ENCODE measurements at regions not wholly inside any gene's neighbourhood (a gene's known extent, or its start where the extent isn't known, plus 50 kb on each side); places are given as distances from the start of the nearest gene placed in this dataset.
A peak's percentile ranks its signal among the peaks of the same experiment; 100 is the strongest.

DNA sequence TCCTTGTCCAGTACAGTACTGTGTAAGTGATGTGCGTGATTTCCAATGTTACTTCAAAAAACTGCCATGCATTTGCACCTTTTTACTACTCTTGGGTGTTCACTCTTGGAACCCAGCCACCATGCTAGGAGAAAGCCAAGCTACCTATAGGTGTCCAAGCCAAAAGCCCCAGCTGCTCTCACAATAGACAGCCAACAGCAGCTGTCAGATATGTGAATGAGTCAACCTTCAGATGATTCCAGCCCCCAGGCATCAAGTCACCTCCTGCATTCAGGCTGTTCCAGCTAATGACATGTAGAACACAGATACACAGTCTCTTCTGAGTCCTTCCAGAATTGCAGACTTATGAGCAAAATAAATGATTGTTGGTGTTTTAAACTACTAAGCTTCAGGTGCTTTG, 417.7 kb upstream of the TGFBR2 start:
- Histone ChIP-seq H3K4me1 (replicated peaks) (no peaks in the 10 kb centered on the region), H3K27me3 (replicated peaks) (no peaks in the 10 kb centered on the region), H3K4me3 (no peak overlapping the region), H3K9me3 (replicated peaks) (no peaks in the 10 kb centered on the region), H3K27ac (no peak overlapping the region), H3K36me3 (no peaks in the 10 kb centered on the region)
- no peak for DNase-seq (ENCODE audit: low read depth in 1 of 2, low spot score in 2 of 2)

GRCh38 chr3:30189900-30190299, 416.5 kb upstream of the TGFBR2 start:
- Histone ChIP-seq H3K4me1 (replicated peaks) (no peaks in the 10 kb centered on the region), H3K27me3 (replicated peaks) (no peaks in the 10 kb centered on the region), H3K9me3 (replicated peaks) (no peaks in the 10 kb centered on the region), H3K4me3 (no peak overlapping the region), H3K27ac (no peak overlapping the region), H3K36me3 (no peaks in the 10 kb centered on the region)
- DNase-seq (ENCODE audit: low read depth in 1 of 2, low spot score in 2 of 2), result no peak

DNA sequence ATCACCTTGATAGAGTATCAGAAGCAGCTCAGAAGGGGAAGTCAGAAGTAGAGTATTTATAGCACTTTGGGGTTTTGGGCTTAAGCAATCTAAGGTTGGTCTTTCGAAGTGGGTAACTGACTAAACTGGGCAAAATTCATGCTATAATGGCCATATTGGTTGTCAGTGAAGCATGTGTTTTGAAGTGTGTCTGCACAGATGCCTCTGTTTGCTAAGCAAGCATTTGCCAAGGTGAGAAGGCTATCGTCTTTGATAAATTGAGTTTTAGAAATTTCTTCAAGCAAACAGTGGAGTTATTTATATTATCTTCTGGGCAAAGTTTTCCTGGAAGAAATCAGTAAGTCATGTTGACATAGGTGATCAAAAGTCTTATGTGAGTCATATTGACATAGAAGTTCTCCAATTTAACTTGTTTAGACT, 412.8 kb upstream of the TGFBR2 start:
- no peak for DNase-seq (ENCODE audit: low read depth in 1 of 2, low spot score in 2 of 2)
- Histone ChIP-seq H3K27ac (no peak overlapping the region), H3K9me3 (replicated peaks) (0 out of 2 replicates have a peak, but pooled peaks cover 4% of the 10 kb centered on the region), H3K36me3 (no peaks in the 10 kb centered on the region), H3K27me3 (replicated peaks) (no peaks in the 10 kb centered on the region), H3K4me1 (replicated peaks) (no peaks in the 10 kb centered on the region), H3K4me3 (no peak overlapping the region)

DNA sequence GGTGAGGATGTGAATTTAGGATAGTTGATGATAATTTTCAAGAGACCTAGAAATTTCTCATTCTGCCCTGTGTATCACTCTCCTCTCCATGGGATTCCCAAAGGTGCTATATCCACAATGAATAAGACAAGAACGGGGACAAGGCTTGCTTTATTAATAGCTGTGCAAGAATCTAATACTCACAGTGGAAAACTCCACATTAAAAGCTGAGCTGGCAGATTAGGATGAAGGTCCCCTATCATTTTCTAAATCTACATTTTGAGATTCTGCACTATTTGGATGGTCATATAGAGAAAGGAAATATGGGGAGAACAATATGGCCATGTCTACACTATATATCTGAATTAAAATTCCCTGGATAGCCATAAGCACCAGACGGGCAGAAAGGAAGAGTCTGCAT, 411.0 kb upstream of the TGFBR2 start:
- no peaks in the 10 kb centered on the region for H3K36me3 ChIP-seq
- H3K27me3 ChIP-seq (replicated peaks), result no peaks in the 10 kb centered on the region
- H3K4me3 ChIP-seq, result no peak overlapping the region
- DNase-seq (ENCODE audit: low read depth in 1 of 2, low spot score in 2 of 2), result no peak
- no peak overlapping the region for H3K27ac ChIP-seq
- H3K9me3 ChIP-seq (replicated peaks), result 0 out of 2 replicates have a peak, but pooled peaks cover 4% of the 10 kb centered on the region
- H3K4me1 ChIP-seq (replicated peaks), result no peaks in the 10 kb centered on the region

- DNase-seq (ENCODE audit: low read depth in 1 of 2, low spot score in 2 of 2), result no peak
- Histone ChIP-seq H3K36me3 (no peaks in the 10 kb centered on the region), H3K27ac (no peak overlapping the region), H3K9me3 (replicated peaks) (0 out of 2 replicates have a peak, but pooled peaks cover 4% of the 10 kb centered on the region), H3K27me3 (replicated peaks) (no peaks in the 10 kb centered on the region), H3K4me3 (no peak overlapping the region), H3K4me1 (replicated peaks) (no peaks in the 10 kb centered on the region; the same call in 1 of the 2 replicates)
Measured at GRCh38 chr3:30198162-30198561, 408.2 kb upstream of the TGFBR2 start.

DNA sequence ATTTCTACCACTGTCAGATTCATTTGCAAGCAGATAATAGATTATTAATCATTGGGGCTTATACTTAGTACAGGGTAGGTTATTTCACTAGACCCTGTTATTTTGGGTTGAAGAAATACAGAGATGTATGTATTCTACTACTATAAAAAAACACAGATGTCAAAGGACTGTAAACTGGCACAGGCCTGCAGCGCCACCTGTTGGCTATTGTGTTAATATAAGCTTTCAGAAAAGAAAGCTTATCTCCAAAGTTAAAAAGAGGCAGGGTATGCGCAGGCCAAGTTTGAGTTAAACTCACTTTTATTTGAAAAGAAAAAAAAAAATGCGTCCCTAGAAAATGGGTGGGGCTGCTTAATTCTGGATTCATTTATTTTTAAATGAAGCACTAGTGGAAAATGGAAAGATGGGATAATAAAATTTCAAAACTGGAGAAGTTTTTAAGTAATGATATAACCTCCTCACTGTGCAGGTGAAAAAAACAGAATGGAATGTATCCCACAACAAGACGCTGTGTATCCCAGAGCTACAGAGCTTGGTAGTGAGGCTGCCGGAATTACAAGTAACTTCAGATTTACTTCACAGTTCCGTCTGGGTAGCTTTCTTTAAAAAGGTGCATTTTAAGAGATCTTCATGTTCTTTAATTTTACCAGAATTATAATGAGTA, 407.2 kb upstream of the TGFBR2 start:
- Histone ChIP-seq H3K27ac (no peak overlapping the region), H3K9me3 (replicated peaks) (0 out of 2 replicates have a peak, but pooled peaks cover 4% of the 10 kb centered on the region), H3K27me3 (replicated peaks) (no peaks in the 10 kb centered on the region), H3K36me3 (no peaks in the 10 kb centered on the region), H3K4me1 (replicated peaks) (no peaks in the 10 kb centered on the region; the same call in 1 of the 2 replicates), H3K4me3 (no peak overlapping the region)
- DNase-seq (ENCODE audit: low read depth in 1 of 2, low spot score in 2 of 2), result peak; percentile 48 to 50

DNA sequence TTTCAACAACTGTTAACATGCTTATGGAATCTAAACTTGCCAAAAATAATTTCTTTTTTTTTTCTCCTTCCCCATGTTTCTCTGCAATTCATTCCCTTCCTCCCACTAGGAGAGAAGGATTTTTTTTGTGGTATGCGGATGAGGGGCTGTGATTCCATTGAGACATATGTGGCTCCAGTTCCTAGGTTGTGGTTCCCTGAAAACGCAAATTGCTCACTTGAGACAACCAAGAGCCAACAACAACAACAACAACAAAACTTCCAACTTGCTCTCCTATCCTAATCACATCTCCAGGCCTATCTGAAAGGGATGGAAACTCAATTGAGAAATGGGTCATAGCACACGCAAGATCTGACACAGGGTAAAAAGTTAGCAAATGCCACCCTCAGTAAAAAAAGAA, 406.5 kb upstream of the TGFBR2 start:
- Histone ChIP-seq H3K4me1 (replicated peaks) (no peaks in the 10 kb centered on the region; the same call in 1 of the 2 replicates), H3K36me3 (no peaks in the 10 kb centered on the region), H3K9me3 (replicated peaks) (0 out of 2 replicates have a peak, but pooled peaks cover 4% of the 10 kb centered on the region), H3K27me3 (replicated peaks) (no peaks in the 10 kb centered on the region), H3K4me3 (no peak overlapping the region), H3K27ac (no peak overlapping the region)
- no peak for DNase-seq (ENCODE audit: low read depth in 1 of 2, low spot score in 2 of 2)

- H3K27ac ChIP-seq, result no peak overlapping the region
Measured at GRCh38 chr3:30201715-30202114, 404.7 kb upstream of the TGFBR2 start.

GRCh38 chr3:30203301-30203700, 403.1 kb upstream of the TGFBR2 start:
- Histone ChIP-seq H3K4me3 (no peak overlapping the region), H3K4me1 (replicated peaks) (no peaks in the 10 kb centered on the region; the same call in 1 of the 2 replicates), H3K27ac (no peak overlapping the region), H3K9me3 (replicated peaks) (no peaks in the 10 kb centered on the region), H3K27me3 (replicated peaks) (no peaks in the 10 kb centered on the region), H3K36me3 (no peaks in the 10 kb centered on the region)
- DNase-seq (ENCODE audit: low read depth in 1 of 2, low spot score in 2 of 2), result no peak

More at GRCh38 chr3:30201715-30202114, 404.7 kb upstream of the TGFBR2 start:
- no peak for DNase-seq (ENCODE audit: low read depth in 1 of 2, low spot score in 2 of 2)
- H3K27me3 ChIP-seq (replicated peaks), result no peaks in the 10 kb centered on the region
- H3K9me3 ChIP-seq (replicated peaks), result 0 out of 2 replicates have a peak, but pooled peaks cover 4% of the 10 kb centered on the region
- no peaks in the 10 kb centered on the region for H3K36me3 ChIP-seq
- no peak overlapping the region for H3K4me3 ChIP-seq
- no peaks in the 10 kb centered on the region; the same call in 1 of the 2 replicates for H3K4me1 ChIP-seq (replicated peaks)

GRCh38 chr3:30204126-30204525, 402.3 kb upstream of the TGFBR2 start:
- Histone ChIP-seq H3K36me3 (no peaks in the 10 kb centered on the region), H3K4me1 (replicated peaks) (no peaks in the 10 kb centered on the region; the same call in 1 of the 2 replicates), H3K27ac (no peak overlapping the region), H3K4me3 (no peak overlapping the region), H3K9me3 (replicated peaks) (no peaks in the 10 kb centered on the region), H3K27me3 (replicated peaks) (no peaks in the 10 kb centered on the region)
- DNase-seq (ENCODE audit: low read depth in 1 of 2, low spot score in 2 of 2), result no peak

DNA sequence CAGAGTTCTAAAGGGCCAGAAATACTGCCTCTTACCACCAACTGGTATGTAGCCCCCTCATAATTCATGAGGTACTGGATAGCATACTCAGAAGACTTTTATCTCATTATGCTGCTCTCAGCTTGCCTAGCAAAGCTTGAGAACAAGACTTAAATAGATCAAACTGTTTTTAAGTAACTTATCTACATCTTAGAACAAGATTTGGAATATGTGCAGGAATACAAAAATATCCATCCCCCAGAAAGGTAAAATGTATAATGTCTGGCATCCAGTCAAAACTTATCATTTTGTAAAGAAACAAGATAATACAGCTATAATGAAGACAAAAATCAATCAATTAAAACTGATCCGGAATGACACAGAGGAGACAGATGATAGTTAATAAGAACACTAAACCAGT, 400.4 kb upstream of the TGFBR2 start:
- no peak overlapping the region for H3K4me3 ChIP-seq
- H3K36me3 ChIP-seq, result no peaks in the 10 kb centered on the region
- no peak overlapping the region for H3K27ac ChIP-seq
- H3K9me3 ChIP-seq (replicated peaks), result no peaks in the 10 kb centered on the region
- H3K4me1 ChIP-seq (replicated peaks), result no peaks in the 10 kb centered on the region; the same call in 1 of the 2 replicates
- H3K27me3 ChIP-seq (replicated peaks), result no peaks in the 10 kb centered on the region
- no peak for DNase-seq (ENCODE audit: low read depth in 1 of 2, low spot score in 2 of 2)

GRCh38 chr3:30221619-30222018, 384.8 kb upstream of the TGFBR2 start:
- Histone ChIP-seq H3K4me3 (no peak overlapping the region), H3K9me3 (replicated peaks) (no peaks in the 10 kb centered on the region), H3K4me1 (replicated peaks) (peaks cover 13% of the 10 kb centered on the region), H3K36me3 (no peaks in the 10 kb centered on the region), H3K27me3 (replicated peaks) (no peaks in the 10 kb centered on the region), H3K27ac (no peak overlapping the region)
- no peak for DNase-seq (ENCODE audit: low read depth in 1 of 2, low spot score in 2 of 2)

DNA sequence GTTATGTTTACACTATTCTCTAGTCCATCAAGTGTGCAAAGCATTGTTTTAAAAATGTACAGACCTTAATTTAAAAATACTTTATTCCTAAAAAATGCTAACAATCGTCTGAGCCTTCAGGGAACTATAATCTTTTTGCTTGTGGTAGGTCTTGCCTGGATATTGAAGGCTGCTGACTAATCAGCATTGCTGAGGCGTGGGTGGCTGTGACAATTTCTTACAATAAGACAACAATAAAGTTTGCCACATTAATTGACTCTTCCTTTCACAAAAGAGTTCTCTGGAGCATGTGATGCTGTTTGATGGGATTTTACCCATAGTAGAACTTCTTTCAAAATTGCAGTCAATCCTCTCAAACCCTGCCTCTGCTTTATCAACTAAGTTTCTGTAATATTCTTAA, 384.0 kb upstream of the TGFBR2 start:
- peaks cover 13% of the 10 kb centered on the region for H3K4me1 ChIP-seq (replicated peaks)
- H3K27ac ChIP-seq, result no peak overlapping the region
- no peaks in the 10 kb centered on the region for H3K27me3 ChIP-seq (replicated peaks)
- no peak overlapping the region for H3K4me3 ChIP-seq
- peak in 1 of 2 experiments; percentile 27 for DNase-seq (ENCODE audit: low read depth in 1 of 2, low spot score in 2 of 2)
- no peaks in the 10 kb centered on the region for H3K9me3 ChIP-seq (replicated peaks)
- H3K36me3 ChIP-seq, result no peaks in the 10 kb centered on the region

GRCh38 chr3:30225021-30225420, 381.4 kb upstream of the TGFBR2 start:
- Histone ChIP-seq H3K9me3 (replicated peaks) (no peaks in the 10 kb centered on the region), H3K27ac (no peak overlapping the region), H3K27me3 (replicated peaks) (no peaks in the 10 kb centered on the region), H3K4me3 (no peak overlapping the region), H3K36me3 (no peaks in the 10 kb centered on the region), H3K4me1 (replicated peaks) (peaks cover 20% of the 10 kb centered on the region)
- DNase-seq (ENCODE audit: low read depth in 1 of 2, low spot score in 2 of 2), result no peak
